NB4 (cell line): ENCODE measurements at regions not wholly inside any gene's neighbourhood (a gene's known extent, or its start where the extent isn't known, plus 50 kb on each side); places are given as distances from the start of the nearest gene placed in this dataset.

Experiments
- DNase-seq: peaks from one replicate; pipeline ENCODE4 v3.0.0; 2010; ENCODE audit warnings: low read depth
- H3K4me3 ChIP-seq: one replicate; pipeline ENCODE4 v1.5.1; 2011; ENCODE audit warnings: mild to moderate bottlenecking, low read depth, low read length, moderate library complexity
- MYC ChIP-seq: IDR thresholded peaks from 2 replicates; pipeline ENCODE4 v1.6.1; 2011; ENCODE audit warnings: low read depth, low read length
- POLR2A ChIP-seq: IDR thresholded peaks from 2 replicates; pipeline ENCODE4 v1.6.1; 2011; ENCODE audit warnings: mild to moderate bottlenecking; ENCODE audit not compliant: insufficient read length; ENCODE audit errors: extremely low read depth
- TF ChIP-seq, protein P1 (sequence below): IDR thresholded peaks from one replicate; pipeline ENCODE4 v1.5.1; 2012; ENCODE audit warnings: low read depth, low read length
- TF ChIP-seq, protein P2 (sequence below): IDR thresholded peaks from 2 replicates; pipeline ENCODE4 v1.6.1; 2011; ENCODE audit warnings: low read depth, low read length

DNA sequence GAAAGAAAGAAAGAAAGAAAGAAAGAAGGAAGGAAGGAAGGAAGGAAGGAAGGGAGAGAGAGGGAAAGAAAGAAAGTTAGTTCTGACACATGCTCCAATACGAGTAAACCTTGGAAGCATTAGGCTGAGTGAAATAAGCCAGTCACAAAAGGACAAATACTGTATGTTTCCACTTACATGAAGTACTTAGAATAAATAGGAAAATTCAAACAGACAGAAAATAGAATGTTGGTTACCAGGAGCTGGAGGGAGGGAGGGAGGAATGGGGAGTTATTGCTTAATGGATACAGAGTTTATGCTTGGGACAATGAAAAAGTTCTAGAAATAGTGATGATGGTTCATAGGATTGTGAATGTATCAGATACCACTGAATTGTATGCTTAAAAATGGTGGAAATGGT is 75.2 kb upstream of the CDH4 start:
- TF ChIP-seq, protein P1, sequence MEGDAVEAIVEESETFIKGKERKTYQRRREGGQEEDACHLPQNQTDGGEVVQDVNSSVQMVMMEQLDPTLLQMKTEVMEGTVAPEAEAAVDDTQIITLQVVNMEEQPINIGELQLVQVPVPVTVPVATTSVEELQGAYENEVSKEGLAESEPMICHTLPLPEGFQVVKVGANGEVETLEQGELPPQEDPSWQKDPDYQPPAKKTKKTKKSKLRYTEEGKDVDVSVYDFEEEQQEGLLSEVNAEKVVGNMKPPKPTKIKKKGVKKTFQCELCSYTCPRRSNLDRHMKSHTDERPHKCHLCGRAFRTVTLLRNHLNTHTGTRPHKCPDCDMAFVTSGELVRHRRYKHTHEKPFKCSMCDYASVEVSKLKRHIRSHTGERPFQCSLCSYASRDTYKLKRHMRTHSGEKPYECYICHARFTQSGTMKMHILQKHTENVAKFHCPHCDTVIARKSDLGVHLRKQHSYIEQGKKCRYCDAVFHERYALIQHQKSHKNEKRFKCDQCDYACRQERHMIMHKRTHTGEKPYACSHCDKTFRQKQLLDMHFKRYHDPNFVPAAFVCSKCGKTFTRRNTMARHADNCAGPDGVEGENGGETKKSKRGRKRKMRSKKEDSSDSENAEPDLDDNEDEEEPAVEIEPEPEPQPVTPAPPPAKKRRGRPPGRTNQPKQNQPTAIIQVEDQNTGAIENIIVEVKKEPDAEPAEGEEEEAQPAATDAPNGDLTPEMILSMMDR = no peak
- TF ChIP-seq MYC (no peak), POLR2A (no peak)
- TF ChIP-seq, protein P2, sequence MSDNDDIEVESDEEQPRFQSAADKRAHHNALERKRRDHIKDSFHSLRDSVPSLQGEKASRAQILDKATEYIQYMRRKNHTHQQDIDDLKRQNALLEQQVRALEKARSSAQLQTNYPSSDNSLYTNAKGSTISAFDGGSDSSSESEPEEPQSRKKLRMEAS = no peak
- H3K4me3 ChIP-seq = no peak overlapping the region
- DNase-seq = no peak

DNA sequence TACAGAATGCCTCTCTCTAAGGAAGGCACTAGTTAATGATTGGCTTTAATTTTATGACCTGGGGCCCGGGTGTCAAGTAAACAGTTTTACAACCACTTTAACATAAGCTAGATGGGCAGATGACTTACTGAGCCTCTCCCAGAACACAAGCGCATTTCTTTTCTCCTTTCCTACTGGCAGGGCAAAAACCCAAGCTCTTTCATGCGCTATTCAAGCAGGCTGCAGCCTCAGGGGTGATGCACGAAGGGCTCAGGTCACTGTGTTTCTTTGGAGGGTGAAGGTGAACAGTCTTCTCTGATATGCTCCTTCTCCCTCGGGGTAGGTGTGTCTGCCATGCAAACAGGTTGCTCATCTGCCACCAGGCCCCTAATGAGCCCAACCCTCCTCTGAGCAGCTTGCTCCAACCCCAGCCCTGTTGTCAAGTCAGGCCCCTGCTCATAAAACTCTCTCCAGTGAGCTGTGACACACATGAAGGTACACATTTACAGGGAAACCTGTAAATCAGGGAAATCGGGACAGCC is 73.5 kb upstream of the CDH4 start:
- no peak for DNase-seq
- TF ChIP-seq POLR2A (no peak), MYC (no peak)
- TF ChIP-seq, protein P1 = no peak
- TF ChIP-seq, protein P2 = no peak

DNA sequence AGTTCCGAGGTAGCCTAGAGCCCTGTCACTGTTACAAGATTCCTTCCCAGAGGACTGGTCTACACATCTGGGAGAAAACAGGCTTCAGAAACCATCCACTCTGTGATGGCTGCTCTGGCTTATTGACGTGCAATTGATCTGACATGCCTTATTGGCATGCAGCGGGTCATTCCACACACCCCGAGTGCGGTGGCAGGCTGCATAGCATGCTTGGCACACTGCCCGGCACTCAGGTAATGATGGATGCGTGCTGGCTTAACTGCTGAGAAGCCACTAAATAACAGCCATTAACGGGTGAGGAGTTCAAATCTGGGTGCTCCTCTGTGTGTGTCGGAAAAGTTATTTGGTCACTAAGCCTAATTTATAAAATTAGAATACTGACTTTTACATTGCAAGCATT is 67.9 kb upstream of the CDH4 start:
- no peak for DNase-seq

More for the DNA sequence above, 73.5 kb upstream of the CDH4 start:
- no peak overlapping the region for H3K4me3 ChIP-seq

DNA sequence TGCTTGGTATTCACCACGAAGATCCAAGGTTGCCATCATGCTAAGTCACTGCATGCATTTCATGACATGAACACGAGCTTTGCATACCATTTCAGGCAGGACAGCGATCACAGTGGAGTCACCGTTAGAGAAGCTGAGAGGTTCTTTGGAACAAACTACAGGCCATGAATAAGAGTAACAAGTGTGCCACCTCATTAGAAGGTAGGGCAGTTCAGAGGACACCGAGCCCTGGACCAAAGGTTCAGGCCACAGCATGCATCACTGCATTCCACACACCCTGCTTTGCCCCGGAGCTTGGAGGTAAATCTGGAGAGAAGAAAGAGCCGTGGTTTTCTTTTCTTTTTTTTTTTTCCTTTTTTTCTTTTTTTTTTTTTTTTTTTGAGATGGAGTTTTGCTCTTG is 66.9 kb upstream of the CDH4 start:
- TF ChIP-seq, protein P1 = no peak
- TF ChIP-seq, protein P2 = no peak
- no peak for TF ChIP-seq MYC
- TF ChIP-seq POLR2A = no peak
- no peak for DNase-seq
- no peak overlapping the region for H3K4me3 ChIP-seq

More for the DNA sequence above, 67.9 kb upstream of the CDH4 start:
- no peak overlapping the region for H3K4me3 ChIP-seq
- TF ChIP-seq, protein P2 = no peak
- TF ChIP-seq, protein P1 = no peak
- TF ChIP-seq POLR2A (no peak), MYC (no peak)

DNA sequence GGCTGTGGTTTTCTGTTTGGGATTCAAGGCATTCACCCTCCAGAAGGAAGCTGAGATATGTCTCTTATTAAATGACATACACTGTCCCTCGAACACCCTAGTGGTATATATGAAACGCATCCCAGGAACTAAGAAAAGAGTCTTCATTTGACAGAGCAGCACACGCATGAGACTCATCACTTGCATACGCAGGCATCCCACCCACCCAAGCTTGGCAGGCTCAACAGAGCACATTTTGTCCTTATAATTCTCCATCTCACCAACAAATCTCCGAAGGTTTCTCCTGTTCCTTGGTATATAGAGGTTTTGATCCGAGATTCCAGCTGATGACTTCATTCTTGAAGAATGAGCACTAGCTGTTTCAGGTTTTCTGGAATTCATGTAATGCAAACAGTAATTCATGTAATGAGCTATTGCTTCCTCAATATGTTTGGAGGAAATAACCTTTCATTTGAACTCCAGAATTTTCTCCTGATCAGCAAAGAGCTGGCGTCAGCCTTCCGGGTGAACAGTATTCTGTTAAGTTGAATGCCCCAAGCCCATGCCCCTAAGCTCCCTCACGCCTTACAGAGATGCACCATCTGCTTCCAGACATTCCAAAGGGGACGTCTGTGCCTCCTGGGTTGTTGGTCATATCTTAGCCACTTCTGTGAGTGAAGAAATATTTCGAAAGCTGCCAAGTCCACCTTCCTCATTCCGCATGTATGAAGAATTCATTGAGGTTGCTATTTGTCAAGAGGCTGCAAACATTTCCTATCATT is 66.0 kb upstream of the CDH4 start:
- peak; percentile 5 for DNase-seq
- TF ChIP-seq, protein P1 = no peak
- no peak for TF ChIP-seq POLR2A
- TF ChIP-seq, protein P2 = no peak
- no peak for TF ChIP-seq MYC
- H3K4me3 ChIP-seq = no peak overlapping the region
